ENCODE measurements at regions not wholly inside any gene's neighbourhood (a gene's known extent, or its start where the extent isn't known, plus 50 kb on each side); places are given as distances from the start of the nearest gene placed in this dataset.

DNA sequence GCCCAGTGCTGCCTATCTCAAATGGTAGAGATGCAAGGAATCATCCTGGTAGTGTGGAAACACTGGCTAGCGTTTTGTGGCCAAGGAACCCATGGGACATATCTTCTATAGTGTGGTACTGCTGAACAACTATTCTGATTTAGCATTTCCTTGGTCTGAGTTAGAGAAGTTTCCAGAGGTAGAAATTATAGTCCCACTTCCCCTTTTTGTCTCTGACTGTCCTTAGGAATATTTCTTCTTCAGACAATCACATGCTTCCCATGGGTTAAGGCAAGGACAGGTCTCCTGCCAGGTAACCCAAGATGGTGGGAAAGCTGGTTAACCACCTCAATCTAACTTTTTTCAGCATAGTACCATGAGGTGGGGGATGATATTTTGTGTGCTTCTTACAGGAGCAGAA lies 729.5 kb upstream of the LRRTM4 start:
- TF ChIP-seq POLR2A (IDR thresholded peaks at IDR 0.05; ENCODE audit: low read length) (no peak), GATA1 (IDR thresholded peaks at IDR 0.05; ENCODE audit: low read depth, low read length) (no peak)
